GM12875 (cell line): ENCODE measurements at regions not wholly inside any gene's neighbourhood (a gene's known extent, or its start where the extent isn't known, plus 50 kb on each side); places are given as distances from the start of the nearest gene placed in this dataset.
"Not testable (repeated sequence)": the region's sequence is repeated elsewhere in the genome, so short reads cannot be mapped to it uniquely, and the experiment has no call there.

Experiments
- H3K4me3 ChIP-seq: one replicate; pipeline ENCODE4 v1.5.1; 2011; ENCODE audit warnings: low read depth, low read length, control low read depth
- TF ChIP-seq, protein P1 (sequence below): IDR thresholded peaks from 2 replicates; pipeline ENCODE4 v1.5.1; 2011; ENCODE audit warnings: low read depth, mild to moderate bottlenecking, control low read depth, inconsistent platforms, low read length, moderate library complexity, borderline replicate concordance; ENCODE audit not compliant: insufficient read depth

DNA sequence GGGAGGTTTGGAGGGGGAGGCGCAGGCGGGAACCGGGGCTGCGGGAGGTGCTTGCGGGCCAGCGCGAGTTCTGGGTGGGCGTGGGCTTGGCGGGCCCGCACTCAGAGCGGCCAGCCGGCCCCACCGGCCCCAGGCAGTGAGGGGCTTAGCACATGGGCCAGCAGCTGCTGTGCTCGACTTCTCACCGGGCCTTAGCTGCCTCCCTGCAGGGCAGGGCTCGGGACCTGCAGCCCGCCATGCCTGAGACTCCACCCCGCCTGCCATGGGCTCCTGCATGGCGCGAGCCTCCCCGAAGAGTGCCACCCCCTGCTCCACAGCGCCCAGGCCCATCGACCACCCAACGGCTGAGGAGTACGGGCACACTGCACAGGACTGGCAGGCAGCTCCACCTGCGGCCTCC, 98.6 kb upstream of the IGF1R start:
- TF ChIP-seq, protein P1, sequence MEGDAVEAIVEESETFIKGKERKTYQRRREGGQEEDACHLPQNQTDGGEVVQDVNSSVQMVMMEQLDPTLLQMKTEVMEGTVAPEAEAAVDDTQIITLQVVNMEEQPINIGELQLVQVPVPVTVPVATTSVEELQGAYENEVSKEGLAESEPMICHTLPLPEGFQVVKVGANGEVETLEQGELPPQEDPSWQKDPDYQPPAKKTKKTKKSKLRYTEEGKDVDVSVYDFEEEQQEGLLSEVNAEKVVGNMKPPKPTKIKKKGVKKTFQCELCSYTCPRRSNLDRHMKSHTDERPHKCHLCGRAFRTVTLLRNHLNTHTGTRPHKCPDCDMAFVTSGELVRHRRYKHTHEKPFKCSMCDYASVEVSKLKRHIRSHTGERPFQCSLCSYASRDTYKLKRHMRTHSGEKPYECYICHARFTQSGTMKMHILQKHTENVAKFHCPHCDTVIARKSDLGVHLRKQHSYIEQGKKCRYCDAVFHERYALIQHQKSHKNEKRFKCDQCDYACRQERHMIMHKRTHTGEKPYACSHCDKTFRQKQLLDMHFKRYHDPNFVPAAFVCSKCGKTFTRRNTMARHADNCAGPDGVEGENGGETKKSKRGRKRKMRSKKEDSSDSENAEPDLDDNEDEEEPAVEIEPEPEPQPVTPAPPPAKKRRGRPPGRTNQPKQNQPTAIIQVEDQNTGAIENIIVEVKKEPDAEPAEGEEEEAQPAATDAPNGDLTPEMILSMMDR: no peak
- no peak overlapping the region for H3K4me3 ChIP-seq

DNA sequence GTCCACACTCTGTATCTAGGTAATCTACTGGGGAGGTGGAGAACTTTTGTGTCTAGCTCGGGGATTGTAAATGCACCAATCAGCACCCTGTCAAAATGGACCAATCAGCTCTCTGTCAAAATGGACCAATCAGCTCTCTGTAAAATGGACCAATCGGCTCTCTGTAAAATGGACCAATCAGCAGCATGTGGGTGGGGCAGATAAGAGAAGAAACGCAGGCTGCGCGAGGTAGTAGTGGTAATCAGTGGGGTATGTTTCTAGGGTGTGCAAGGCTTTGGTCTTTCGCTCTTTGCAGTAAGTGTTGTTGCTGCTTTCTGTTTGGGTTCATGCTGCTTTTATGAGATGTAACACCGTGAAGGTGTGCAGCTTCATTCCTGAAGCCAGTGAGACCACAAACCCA, 98.0 kb upstream of the IGF1R start:
- not testable (repeated sequence) for H3K4me3 ChIP-seq

DNA sequence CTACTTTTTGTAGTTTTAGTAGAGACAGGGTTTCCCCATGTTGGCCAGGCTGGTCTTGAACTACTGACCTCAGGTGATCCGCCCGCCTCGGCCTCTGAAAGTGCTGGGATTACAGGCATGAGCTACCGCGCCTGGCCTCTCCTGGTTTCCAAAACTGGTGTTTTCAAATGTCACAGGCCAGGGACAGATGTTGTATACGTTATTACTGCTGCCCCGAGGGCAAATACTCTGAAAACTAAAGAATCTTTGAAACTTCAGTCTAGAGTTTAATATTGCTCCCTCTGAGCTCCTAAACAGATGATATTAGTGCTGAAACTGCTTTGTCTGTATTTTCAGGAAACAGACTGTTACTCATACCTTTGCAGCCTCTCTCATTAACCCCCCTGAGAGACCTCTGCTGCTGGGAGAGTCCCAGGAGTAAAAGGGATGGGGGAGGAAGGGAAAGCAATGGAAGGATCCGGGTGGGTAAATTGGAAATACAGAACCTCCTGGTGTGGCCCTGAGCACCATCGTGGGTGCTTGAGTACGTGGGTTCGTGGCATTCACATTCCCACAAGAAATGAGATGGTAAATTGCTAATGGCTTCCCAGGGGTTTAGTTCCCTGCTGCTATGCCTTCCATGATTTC, 96.3 kb upstream of the IGF1R start:
- TF ChIP-seq, protein P1: no peak
- H3K4me3 ChIP-seq: no peak overlapping the region

DNA sequence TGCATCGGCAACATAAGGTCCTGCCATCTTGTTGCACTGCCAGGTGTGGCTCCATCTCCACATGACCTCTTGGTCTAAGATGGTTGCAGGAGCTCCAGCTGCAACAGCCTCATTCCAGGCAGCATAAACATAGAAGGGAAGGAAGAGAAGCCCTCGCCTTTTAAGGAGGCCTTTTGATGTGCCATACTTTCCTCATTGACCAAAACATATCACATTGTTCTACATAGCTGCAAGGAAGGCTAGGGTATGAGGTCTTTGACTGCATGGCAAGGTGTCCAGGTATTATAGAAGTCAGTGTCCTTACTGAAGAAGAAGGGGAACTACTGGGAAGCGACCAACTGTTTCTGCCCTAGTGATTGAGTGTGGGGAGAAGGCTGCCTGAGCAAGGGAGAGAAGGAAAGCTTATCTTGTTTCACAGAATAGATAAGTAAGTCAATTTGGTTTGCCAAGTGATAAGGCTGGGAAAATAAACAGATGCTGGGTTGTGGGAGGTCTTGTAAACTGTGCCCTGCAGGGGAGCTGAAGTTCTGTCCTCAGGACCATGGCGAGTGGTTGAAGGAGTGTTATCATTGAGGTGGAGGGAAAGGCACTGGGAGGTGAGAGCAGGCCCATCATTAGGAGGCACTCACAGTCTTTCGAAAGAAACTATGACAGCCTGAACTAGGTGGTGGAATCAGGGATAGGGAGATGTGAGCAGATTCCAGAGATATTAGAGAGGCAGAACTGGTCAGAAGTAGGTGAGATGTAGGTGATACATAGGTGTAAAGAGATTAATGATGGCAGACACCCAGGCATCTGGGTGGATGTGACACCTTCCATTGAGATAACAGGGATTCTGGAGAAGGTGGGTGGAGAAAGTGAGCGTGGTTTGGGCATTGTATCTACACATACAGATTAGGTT, 93.8 kb upstream of the IGF1R start:
- H3K4me3 ChIP-seq: no peak overlapping the region
- TF ChIP-seq, protein P1: no peak

DNA sequence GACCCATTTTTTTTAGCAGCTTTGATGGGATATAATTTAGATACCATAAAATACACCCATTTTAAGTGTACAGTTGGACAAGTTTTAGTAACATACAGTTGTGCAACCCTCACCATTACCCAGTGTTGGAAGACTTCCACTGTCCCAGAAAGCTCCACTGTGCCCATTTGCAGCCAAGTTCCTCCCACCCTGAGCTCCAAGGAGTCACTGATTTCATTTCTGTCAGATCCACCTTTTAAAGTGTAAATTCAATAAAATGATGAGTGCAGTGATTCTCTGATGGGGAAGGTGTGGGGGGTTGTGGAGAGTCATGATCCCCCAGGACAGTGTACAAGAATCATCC, 93.2 kb upstream of the IGF1R start:
- no peak overlapping the region for H3K4me3 ChIP-seq
- TF ChIP-seq, protein P1: no peak

DNA sequence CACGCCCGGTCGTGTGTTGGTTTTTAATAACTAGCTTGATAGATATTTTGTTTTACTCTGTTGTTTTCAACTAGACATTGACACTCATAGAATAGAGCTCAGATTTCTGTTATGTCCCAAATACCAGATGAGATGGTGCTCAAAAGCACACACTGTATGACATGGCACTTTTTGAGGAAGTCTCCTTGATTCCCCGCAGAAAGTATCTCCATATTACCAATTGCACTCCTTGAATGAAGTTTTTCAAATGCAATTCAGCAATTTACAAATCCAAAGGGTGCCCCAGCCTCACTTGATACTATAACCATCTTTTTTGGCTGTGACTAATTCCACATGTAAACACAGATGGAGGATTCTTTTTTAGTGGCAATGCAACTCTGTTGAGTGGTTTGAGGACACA, 92.0 kb upstream of the IGF1R start:
- TF ChIP-seq, protein P1: no peak
- H3K4me3 ChIP-seq: no peak overlapping the region

DNA sequence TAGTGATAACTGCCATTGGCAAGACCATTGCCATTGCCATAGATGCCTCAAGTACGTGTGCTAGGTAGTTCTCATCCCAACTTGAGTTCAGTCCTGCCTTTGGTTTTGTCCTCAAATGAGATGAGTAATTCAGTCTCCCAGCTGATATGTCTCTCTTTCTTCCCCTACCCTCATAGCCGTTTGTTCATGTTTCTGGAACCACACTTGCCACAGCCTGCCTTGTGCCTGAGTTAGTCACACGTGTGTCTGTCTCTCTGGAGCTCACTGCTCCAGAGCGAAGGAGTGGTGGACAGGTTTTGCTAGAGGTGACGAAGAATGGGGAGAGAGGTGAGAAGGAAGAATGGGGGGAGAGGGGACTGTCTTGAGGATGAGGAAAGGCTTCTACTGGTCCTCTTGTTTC, 88.0 kb upstream of the IGF1R start:
- TF ChIP-seq, protein P1: no peak

More for the DNA sequence above, 88.0 kb upstream of the IGF1R start:
- H3K4me3 ChIP-seq: no peak overlapping the region
